Stimulated activated CD4-positive, alpha-beta T cell treated with anti-CD3 and anti-CD28 coated beads, Interleukin-15, amount 100 ng/mL, for 48 hours (primary cell): ENCODE measurements at regions not wholly inside any gene's neighbourhood (a gene's known extent, or its start where the extent isn't known, plus 50 kb on each side); places are given as distances from the start of the nearest gene placed in this dataset.

Experiments
- DNase-seq, 2 donors: peaks; one replicate each; pipeline ENCODE4 v3.0.0-alpha.2; 2020; ENCODE audit warnings: low read depth in 2 of 2

DNA sequence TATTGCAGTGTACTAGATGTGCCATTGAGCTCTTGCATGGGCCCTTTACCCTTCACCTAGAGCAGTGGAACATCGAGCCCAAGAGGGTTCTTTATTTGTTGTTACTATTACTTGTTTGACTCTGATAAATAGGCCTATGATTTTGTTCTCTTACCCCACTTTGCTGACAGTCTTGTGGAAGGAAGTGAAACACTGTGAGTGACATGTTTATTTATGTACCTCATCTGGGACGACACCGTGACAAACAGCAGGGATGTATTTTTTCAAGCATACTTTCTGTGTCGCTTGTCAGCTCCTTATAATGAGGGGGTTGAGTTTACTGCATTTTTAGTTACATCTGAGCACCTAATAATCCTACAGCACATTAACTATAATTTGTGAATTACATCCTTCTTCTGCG is 1010.3 kb upstream of the TENM4 start:
- no peak for DNase-seq

DNA sequence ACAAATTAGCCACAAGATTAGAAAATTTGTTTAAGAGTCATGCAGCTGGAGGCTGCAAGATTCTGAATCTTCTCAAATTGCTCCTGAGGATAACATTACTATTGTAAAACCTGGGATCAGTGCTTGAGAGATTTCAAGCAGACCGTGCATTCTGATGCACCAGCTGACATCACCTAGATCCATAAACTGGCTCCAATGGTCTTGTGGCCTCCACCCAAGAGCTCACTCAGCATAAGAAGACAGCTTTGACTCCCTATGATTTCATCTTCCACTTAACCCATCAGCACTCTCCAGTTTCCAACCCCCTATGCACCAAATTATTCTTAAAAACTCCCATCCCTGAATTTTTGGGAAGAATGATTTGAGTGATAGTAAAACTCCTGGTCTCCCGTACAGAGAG is 1007.9 kb upstream of the TENM4 start:
- no peak for DNase-seq

DNA sequence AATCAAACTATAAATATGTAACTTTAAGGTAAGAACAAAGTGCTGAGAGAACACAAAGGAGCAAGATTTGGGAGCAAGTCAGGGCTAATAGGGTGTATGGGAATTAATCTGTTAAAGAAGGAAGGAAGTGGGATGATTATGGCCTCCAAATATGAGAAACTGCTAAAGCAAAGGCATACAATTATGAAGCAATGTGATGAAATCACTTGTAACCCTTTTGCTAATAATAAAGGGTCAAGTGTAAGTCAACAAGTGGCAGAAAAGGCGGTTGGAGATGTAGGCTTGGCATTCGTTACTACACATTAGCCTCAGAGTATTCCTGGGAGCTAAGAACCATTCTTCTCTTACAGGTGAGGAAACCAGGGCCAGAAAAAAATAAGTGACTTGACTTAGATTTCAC is 1002.3 kb upstream of the TENM4 start:
- no peak for DNase-seq

DNA sequence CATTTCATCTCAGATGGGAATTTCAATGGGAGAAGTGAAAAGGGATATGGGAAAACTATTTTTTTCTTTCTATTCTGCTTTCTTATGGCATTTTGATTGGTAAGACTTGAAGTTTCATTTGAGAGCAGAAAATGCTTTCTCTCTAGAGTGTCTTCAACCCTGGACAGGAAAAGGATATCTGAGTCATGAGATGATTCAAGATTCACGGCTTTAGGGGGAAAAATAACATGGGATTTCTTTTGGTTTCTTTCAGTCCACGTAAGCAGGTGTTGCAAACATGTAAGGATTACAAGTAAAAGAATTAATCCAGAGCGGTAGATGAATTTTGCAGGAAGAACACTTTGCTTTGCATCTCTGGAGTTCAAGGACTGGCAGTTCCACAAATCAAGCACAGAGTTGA is 1001.0 kb upstream of the TENM4 start:
- no peak for DNase-seq

DNA sequence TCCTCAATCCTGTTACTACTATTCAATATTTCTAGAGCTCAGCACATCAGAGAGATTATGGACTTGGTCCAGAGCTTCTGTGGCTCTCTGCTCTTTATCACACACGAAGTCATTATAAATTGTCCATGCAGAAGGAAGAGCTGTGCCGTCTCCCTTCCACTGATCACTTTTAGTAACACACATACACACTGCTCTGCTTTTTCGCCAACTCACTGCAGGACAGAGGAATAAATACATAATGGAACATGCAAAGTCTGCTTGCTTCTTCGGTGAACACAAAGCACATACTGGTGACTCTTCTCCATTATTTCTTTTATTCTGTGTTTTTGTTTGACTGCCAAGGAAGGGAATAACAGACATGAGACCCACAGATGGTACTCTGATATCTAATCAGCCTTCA is 1000.0 kb upstream of the TENM4 start:
- DNase-seq: no peak

DNA sequence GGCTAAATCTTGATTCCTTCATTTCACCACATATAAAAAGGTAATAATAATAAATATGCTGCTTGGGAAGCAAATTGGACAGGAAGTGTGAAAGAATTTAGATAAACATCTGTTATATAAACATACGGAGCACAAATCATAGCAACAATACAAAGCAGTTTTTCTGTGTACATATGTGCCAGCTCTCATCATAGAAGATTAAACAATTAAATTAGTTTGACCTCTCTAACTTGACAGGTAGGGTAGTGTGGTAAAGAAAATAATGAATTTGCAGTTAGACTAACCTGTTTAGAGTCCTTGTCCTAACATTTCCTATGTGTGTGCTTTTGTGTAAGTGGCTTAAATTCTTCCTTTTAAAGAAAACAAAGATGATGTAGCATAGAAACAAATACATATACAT is 995.7 kb upstream of the TENM4 start:
- DNase-seq: no peak

DNA sequence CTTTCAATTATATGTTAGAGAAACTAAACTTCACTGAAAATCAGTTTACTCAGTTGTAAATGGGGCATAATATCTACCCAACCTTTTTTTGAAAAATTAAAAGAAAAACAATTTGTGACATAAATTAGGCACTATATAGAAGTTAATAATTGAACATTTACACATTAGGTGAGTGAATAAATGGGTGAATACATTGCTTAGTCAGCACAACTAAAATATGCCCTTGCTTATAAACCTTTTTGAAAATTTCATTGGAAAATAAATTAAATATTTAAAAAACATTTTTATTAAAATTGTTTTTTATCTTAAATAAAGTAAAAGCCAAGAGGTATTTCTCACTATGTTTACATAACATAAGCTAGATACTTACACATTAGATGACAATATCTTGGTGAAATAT is 994.5 kb upstream of the TENM4 start:
- no peak for DNase-seq

DNA sequence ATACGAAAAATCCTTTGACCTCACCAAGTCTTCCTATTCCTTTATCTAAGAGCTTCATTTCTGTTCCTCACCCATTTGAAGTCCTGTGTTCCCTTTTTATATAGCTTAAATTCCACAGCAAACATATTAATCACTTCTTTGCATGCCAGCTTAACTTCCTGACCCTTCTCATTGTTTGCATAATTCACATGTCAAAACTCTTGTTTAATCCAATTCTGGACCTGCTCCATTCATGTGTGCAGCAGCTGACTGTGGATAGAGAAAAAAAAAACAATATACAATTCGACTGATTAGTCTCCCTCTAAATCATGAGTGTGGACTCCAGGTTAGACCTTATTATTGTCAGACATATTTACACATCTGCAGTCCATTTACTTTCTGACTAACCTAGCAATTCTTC is 991.2 kb upstream of the TENM4 start:
- no peak for DNase-seq

DNA sequence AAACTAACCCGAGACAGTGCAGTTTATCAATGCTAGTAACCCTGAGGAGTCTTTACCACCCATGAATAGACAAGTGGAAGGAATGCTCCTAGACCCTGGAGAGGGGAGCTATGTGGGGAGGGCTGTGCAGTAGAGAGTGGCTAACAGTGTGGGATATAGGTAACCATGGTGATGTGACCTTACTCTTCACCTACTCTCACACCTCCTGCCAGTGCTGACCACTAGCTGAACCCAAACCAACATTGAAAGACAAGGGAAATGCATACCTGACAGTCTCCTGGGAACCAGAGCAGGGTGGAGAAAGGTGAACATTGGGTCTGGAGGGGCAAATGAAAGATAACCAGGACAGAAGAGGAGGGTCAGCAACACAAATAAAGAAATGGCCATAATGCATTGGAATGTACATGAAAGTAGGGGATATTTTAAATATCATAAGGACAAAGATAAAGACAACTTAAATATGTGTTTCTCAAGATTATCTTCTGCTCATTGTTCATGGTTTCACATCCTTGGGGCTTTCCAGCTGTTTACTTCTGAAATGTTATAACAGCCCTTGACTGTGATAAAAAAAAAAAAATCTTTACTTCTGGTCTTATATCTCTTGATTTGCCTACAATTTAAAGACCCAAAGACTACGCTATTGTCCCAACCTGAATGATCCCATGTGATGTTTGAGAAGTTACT is 983.3 kb upstream of the TENM4 start:
- no peak for DNase-seq

DNA sequence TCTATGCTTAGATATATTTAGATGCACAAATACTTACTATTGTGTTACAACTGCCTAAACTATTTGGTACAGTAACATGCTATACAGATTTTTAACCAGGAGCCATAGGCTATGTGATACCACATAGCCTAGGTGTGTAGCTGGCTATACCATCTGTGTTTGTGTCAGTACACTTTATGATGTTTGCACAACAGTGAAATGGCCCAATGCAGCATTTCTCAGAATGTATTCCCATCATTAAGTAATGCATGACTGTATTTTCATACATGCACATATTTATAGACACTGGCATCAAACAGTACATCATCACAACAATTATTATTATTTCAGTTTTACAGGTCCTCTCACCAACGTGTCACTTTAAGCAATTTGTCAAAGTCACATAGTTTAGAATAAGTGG is 979.5 kb upstream of the TENM4 start:
- no peak for DNase-seq

DNA sequence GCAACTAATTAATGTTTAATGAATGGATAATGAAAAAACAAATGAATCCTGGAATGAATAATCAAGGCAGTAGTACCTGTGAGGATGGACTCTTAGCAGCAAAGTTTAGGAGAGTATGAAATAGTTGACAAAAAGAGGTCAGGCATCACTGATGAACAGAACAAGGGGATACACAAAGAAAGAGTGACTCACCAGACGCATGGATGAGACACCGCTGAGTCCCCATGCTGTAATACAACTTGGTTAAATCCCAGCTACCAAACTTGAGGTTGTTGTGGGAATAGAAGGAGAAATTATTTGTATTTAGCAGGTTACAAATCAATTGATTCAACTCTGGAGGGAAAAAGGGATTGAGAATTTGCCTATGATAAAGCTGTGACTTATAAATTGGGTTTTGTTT is 976.9 kb upstream of the TENM4 start:
- no peak for DNase-seq

DNA sequence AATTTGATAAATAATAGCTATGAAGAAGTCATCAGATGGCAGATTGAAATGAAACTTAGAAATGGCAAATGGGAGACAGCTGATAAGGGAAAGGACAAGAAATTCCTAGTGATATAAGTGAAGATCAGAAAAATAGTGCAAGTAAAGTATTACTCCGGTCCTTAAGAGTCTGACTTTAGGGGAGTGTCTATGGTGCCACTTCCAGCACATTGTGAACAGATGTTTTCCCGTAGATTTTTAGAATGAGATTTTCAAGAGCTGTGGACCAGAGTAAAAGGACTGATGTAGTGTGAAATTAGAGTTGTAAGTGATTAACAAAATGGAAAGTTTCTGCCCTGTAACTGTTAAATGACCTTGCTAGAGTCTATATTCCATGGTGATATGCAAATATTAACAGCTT is 974.8 kb upstream of the TENM4 start:
- DNase-seq: no peak

DNA sequence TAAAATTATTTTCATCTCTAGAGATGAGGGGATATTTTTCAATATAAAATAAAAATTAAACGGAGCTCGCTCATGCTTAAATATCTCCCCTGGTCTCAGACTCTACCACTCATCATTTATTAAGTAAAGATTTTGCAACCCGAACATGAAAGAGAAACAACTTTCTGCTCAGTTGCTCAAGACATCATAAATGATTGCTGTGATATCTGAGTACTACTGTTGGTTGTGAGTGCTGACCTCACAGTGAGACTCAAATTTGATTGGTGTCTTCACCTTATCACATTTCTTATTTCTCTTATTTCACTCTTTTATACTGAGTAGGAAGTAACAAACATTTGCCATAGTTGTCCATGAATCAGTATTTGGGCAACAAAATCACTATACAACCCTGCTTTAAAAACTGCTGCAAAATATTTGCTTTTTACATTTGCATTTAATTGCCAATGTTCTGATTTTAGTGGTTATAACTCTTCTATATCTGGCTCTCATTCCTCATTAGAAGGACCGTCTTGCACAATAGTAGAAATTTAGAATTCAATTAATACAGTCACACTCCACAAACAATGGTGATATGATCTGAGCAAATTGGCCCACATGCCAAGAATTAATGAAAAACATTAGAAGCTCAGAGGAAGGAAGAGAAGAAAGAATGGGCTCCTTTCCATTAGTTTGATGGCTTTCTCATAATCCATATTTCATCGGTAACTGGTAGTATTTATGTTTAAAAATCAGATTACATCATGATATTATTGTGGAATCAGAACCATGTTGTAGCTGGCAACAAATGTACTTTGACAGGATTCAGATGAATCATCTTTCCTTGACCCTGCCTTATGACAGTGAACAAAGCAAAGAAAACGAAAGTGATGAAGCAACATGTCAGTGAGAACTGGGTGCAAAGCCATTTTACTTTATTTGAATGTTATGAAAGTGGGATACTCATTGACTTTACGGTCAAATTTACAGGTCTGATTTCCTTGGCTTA is 973.6 kb upstream of the TENM4 start:
- DNase-seq: no peak

DNA sequence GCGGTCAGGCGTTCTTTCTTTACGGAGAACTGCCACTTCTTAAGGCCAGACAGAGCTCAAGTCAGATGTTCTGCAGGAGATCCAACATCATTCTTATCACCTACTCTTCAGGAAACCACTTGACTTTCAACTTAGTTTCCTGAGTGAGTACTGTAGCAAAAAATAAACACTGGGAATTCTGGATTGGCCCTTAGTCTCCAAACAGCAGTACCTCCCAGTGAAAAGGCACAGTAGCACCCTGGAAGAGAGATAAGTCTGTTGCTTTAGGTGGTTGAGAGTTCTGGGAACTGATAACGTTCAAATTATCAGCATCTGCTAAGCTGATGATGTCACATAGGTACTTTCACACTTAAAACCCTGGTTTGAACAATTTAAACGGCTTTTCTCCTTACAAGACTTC is 971.8 kb upstream of the TENM4 start:
- no peak for DNase-seq

DNA sequence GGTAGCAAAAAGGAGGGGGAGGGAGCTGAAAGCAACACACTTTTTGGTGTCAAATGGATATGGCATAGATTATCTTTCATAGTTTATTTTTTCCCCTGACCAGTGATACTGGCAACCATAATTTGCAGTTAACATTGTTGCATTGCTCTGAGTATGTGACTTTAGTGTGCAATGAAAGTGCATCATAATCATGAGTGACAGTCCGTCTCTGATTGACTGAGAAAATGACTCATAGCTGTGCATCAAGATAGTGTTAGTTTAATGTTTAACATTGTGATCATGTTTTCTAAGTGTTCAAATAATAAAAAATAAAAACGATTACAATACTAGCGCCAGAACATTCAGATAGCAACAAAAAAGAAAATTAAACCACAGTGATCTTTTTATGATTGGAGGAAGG is 952.4 kb upstream of the TENM4 start:
- DNase-seq: no peak

DNA sequence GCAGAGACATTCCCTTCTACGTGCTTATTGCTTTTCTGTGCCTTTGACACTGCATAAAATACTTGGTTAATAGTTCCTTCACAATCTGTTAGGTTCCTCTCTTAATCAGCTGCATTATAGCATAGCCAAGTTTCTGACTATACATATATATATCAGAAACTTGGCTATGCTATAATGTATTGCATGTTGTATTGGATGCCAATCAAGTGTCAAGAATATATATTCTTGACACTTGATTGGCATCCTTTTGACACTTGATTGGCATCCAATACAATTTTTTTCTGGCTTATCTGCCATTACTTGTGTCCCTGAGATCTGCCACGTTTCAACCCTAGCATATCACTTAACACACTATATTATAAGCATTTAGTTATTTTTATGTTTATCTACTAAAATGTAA is 949.7 kb upstream of the TENM4 start:
- no peak for DNase-seq

DNA sequence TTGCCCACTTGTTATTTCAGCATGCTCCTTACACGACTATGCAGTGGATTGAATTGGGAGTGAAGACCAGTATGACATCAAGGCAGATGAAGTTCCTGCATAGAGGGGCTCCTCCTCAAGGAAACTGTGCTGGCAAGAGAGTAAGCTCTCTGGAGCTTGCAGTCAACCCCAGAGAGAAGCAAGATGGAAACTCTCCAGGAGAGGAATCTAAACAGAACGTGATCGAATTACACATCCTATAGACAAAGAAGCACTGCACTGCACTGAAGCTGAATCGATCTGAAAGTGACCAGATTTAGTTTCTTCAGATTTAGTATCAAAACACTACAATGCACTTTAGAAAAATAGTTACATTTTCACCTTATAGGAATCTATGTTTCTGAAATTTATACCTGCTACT is 947.7 kb upstream of the TENM4 start:
- no peak for DNase-seq

DNA sequence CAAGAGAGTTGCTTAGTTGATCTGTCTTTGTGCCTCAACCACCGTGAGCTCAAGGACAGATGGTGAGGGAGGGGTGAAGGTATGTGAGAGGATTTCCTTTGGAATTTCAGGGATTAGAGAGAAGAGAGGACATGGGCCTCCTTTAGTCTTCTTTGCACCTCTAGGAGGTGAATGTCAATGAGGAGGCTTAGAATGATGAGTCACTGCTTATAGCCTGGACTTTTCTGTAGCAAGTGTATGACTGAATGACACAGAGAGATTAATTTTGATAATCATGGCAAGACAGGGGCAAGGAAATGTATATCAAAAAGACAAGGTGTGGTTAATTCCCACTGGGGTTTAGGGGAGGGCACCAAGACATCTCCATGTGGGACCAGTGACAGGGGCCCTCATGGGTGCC is 947.3 kb upstream of the TENM4 start:
- no peak for DNase-seq

DNA sequence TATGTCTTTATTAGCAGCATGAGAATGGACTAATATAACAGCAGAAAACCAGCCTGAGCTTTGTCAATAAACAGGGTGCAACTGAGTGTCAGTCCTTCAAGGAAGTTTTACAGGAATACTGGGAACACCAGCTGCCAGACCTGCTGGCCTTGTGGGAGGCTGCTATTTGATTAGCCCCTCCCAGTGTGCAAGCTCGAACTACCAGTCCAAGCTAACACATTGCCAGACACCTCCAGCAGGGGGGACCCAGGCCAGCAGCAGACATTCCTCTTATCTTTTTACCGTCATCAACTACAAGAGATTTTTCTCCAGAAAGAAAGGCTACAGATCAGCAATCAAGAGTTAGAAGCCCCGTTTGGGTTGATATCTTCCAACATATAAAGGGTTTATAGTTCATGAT is 942.8 kb upstream of the TENM4 start:
- no peak for DNase-seq

DNA sequence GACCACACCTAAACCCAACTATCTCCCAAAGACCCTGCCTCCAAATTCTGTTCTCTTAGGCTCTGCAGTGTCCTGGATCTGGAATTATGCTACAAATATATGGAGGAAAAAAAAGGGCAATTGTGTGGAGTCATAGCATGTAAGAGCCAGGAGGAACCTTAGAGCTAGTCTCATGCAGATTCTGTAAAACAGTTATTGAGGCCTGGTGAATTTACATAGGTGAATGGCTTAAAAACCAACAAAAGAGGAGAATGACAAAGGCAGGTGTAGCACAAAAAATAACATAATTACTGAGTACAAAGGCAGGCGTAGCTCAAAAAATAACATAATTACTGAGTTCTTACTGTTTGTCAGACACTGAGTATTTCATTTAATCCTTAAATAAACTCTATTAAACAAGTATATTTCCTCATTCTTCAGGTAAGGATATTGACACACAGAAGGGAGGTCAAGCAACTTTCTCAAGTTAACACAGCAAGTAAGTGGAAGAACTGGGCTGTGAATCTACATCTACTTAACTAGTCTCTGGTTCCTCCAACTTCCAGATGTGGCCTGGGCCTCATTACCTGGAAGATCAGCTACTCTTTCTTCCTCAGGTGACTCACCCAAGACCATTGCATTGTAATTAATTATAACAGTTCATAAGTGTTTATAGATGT is 938.9 kb upstream of the TENM4 start:
- no peak for DNase-seq

DNA sequence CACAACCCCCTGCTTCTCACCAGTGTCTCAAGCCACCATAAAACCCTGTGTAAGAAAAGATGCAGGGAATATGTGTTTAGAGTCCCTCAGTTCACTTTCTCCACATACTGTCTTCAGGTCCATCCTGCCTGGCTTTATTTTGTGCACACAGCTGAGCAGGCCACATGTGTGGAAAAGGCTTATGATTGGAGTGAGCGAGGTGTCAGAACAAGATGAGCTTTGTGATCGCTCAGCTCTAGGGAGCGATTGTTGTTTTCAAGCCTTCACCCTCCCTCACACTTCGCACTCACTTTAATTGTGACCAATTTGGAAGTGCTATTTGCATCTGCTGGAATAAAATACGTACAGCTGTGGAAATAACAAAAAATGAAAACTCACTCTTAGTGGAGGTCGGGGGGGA is 931.1 kb upstream of the TENM4 start:
- no peak for DNase-seq

DNA sequence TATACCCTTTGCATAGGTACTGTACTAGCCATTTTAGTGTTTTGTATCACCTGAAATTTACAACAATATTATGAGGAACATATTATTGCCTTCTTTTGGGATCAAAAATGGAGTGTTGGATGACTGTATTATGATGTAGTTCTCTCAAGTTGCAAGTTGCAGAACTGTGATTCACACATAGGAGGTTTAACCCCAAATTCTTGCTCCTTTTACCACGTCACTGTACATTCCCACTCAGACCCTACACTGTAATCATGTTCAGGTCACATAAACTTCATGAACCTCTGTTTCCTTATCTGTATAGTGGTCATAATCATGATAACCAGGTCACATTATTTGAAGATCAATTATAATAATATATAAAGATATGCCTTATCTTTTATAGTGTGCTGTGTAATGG is 925.1 kb upstream of the TENM4 start:
- no peak for DNase-seq
